Mesothelial cell of epicardium (in vitro differentiated cells): ENCODE measurements at regions not wholly inside any gene's neighbourhood (a gene's known extent, or its start where the extent isn't known, plus 50 kb on each side); places are given as distances from the start of the nearest gene placed in this dataset.

Experiments used
- DNase-seq, 2 experiments: peaks; one replicate each; pipeline ENCODE4 v3.0.0; 2021; ENCODE audit warnings: low spot score in 2 of 2; ENCODE audit not compliant: unreplicated experiment in 2 of 2
- H3K27ac Mint-ChIP-seq: 2 replicates; pipeline ENCODE4 v1.8.0; 2021; ENCODE audit warnings: mixed read lengths
- H3K27me3 Mint-ChIP-seq: 2 replicates; pipeline ENCODE4 v1.8.0; 2021; ENCODE audit warnings: low read depth, mixed read lengths
- H3K36me3 Mint-ChIP-seq: 2 replicates; pipeline ENCODE4 v1.8.0; 2021; ENCODE audit warnings: mixed read lengths
- H3K4me1 Mint-ChIP-seq: 2 replicates; pipeline ENCODE4 v1.8.0; 2021; ENCODE audit warnings: mixed read lengths
- H3K4me3 Mint-ChIP-seq: 2 replicates; pipeline ENCODE4 v1.8.0; 2021; ENCODE audit warnings: mild to moderate bottlenecking, moderate library complexity, mixed read lengths
- H3K9me3 Mint-ChIP-seq: 2 replicates; pipeline ENCODE4 v1.8.0; 2021; ENCODE audit warnings: mixed read lengths
- CTCF ChIP-seq: fragments of 200-600 bp; sonication (generic); IDR thresholded peaks from one replicate; pipeline ENCODE4 v1.5.0; 2021; ENCODE audit warnings: antibody characterized with exemption; ENCODE audit not compliant: unreplicated experiment

GRCh38 chr22:48647051-48647450 lies 1180.6 kb downstream of the BRD1 start:
- no peak overlapping the region for H3K4me3 Mint-ChIP-seq
- no peaks in the 10 kb centered on the region for H3K27me3 Mint-ChIP-seq
- no peak overlapping the region for H3K27ac Mint-ChIP-seq
- TF ChIP-seq CTCF = no peak
- no peaks in the 10 kb centered on the region for H3K9me3 Mint-ChIP-seq
- DNase-seq = no peak
- H3K4me1 Mint-ChIP-seq = no peaks in the 10 kb centered on the region
- H3K36me3 Mint-ChIP-seq = no peaks in the 10 kb centered on the region

- H3K36me3 Mint-ChIP-seq = no peaks in the 10 kb centered on the region
- no peak overlapping the region for H3K4me3 Mint-ChIP-seq
- no peaks in the 10 kb centered on the region for H3K27me3 Mint-ChIP-seq
- no peak overlapping the region for H3K27ac Mint-ChIP-seq
- H3K4me1 Mint-ChIP-seq = no peaks in the 10 kb centered on the region
- DNase-seq = no peak
- no peaks in the 10 kb centered on the region for H3K9me3 Mint-ChIP-seq
- no peak for TF ChIP-seq CTCF
Measured at GRCh38 chr22:48646216-48646925, 1181.3 kb downstream of the BRD1 start.

GRCh38 chr22:48645766-48646165 lies 1181.9 kb downstream of the BRD1 start:
- no peak for DNase-seq
- no peaks in the 10 kb centered on the region for H3K27me3 Mint-ChIP-seq
- H3K9me3 Mint-ChIP-seq = no peaks in the 10 kb centered on the region
- no peaks in the 10 kb centered on the region for H3K36me3 Mint-ChIP-seq
- TF ChIP-seq CTCF = no peak
- H3K4me1 Mint-ChIP-seq = no peaks in the 10 kb centered on the region
- H3K4me3 Mint-ChIP-seq = no peak overlapping the region
- no peak overlapping the region for H3K27ac Mint-ChIP-seq

- no peaks in the 10 kb centered on the region for H3K9me3 Mint-ChIP-seq
- no peak for TF ChIP-seq CTCF
- H3K36me3 Mint-ChIP-seq = no peaks in the 10 kb centered on the region
- no peak overlapping the region for H3K27ac Mint-ChIP-seq
- no peaks in the 10 kb centered on the region for H3K4me1 Mint-ChIP-seq
- no peak for DNase-seq
- no peaks in the 10 kb centered on the region for H3K27me3 Mint-ChIP-seq
- no peak overlapping the region for H3K4me3 Mint-ChIP-seq
Measured at GRCh38 chr22:48644997-48645396, 1182.7 kb downstream of the BRD1 start.

GRCh38 chr22:48644108-48644507 lies 1183.6 kb downstream of the BRD1 start:
- no peak overlapping the region for H3K27ac Mint-ChIP-seq
- no peaks in the 10 kb centered on the region for H3K9me3 Mint-ChIP-seq
- no peaks in the 10 kb centered on the region for H3K36me3 Mint-ChIP-seq
- no peak for TF ChIP-seq CTCF
- DNase-seq = no peak
- no peak overlapping the region for H3K4me3 Mint-ChIP-seq
- no peaks in the 10 kb centered on the region for H3K27me3 Mint-ChIP-seq
- H3K4me1 Mint-ChIP-seq = no peaks in the 10 kb centered on the region
